ENCODE measurements at regions not wholly inside any gene's neighbourhood (a gene's known extent, or its start where the extent isn't known, plus 50 kb on each side); places are given as distances from the start of the nearest gene placed in this dataset.
"Not testable (repeated sequence)": the region's sequence is repeated elsewhere in the genome, so short reads cannot be mapped to it uniquely, and the experiment has no call there.

DNA sequence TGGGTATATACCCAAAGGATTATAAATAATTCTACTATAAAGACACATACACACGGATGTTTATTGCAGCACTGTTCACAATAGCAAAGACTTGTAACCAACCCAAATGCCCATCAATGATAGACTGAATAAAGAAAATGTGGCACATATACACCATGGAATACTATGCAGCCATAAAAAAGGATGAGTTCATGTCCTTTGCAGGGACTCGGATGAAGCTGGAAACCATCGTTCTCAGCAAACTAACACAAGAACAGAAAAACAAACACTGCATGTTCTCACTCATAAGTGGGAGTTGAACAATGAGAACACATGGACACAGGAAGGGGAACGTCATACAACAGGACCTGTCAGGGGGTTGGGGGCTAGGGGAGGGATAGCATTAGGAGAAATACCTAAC is 64.8 kb upstream of the SLC8A3 start:
- TF ChIP-seq, protein P1, sequence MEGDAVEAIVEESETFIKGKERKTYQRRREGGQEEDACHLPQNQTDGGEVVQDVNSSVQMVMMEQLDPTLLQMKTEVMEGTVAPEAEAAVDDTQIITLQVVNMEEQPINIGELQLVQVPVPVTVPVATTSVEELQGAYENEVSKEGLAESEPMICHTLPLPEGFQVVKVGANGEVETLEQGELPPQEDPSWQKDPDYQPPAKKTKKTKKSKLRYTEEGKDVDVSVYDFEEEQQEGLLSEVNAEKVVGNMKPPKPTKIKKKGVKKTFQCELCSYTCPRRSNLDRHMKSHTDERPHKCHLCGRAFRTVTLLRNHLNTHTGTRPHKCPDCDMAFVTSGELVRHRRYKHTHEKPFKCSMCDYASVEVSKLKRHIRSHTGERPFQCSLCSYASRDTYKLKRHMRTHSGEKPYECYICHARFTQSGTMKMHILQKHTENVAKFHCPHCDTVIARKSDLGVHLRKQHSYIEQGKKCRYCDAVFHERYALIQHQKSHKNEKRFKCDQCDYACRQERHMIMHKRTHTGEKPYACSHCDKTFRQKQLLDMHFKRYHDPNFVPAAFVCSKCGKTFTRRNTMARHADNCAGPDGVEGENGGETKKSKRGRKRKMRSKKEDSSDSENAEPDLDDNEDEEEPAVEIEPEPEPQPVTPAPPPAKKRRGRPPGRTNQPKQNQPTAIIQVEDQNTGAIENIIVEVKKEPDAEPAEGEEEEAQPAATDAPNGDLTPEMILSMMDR (IDR thresholded peaks at IDR 0.05) = not testable (repeated sequence)
- TF ChIP-seq TCF7L2 (IDR thresholded peaks at IDR 0.05; ENCODE audit: low read depth, low read length); SIN3A (IDR thresholded peaks at IDR 0.05; ENCODE audit: borderline replicate concordance, insufficient read depth, low read depth, low read length); REST (IDR thresholded peaks at IDR 0.05; ENCODE audit: insufficient read depth in 1 of 2, low read depth in 2 of 2, low read length in 1 of 2); POLR2AphosphoS5 (IDR thresholded peaks at IDR 0.05; ENCODE audit: low read depth, low read length): not testable (repeated sequence)

Data from Panc1 (cell line).